Mesodermal cell (in vitro differentiated cells): ENCODE measurements at regions not wholly inside any gene's neighbourhood (a gene's known extent, or its start where the extent isn't known, plus 50 kb on each side); places are given as distances from the start of the nearest gene placed in this dataset.

Source experiments
- H3K27ac ChIP-seq: 2 replicates; pipeline ENCODE4 v1.7.0; 2013; ENCODE audit warnings: mild to moderate bottlenecking, low read depth, low read length, moderate library complexity; ENCODE audit not compliant: severe bottlenecking
- H3K36me3 ChIP-seq: 2 replicates; pipeline ENCODE4 v1.7.1; 2013; ENCODE audit warnings: mild to moderate bottlenecking, low read length, moderate library complexity; ENCODE audit not compliant: control insufficient read depth, insufficient read depth
- H3K4me1 ChIP-seq: one replicate; pipeline ENCODE4 v1.7.1; 2013; ENCODE audit warnings: mild to moderate bottlenecking, low read length; ENCODE audit not compliant: insufficient read depth, control insufficient read depth, poor library complexity, severe bottlenecking
- H3K4me3 ChIP-seq: 2 replicates; pipeline ENCODE4 v1.7.0; 2013; ENCODE audit warnings: low read length, control low read depth, mild to moderate bottlenecking; ENCODE audit not compliant: insufficient read depth, poor library complexity, severe bottlenecking; ENCODE audit errors: extremely low read depth
- H3K9me3 ChIP-seq: 2 replicates; pipeline ENCODE4 v1.7.1; 2013; ENCODE audit warnings: mild to moderate bottlenecking, low read length, moderate library complexity; ENCODE audit not compliant: control insufficient read depth
- WGBS, 2 experiments: methylation state at CpG; one replicate each; pipeline ENCODE4 v1.1.5; 2013; ENCODE audit warnings: missing lambda C conversion rate in 2 of 2; ENCODE audit not compliant: insufficient coverage in 2 of 2; 5-methylcytosine and 5-hydroxymethylcytosine counted together

DNA sequence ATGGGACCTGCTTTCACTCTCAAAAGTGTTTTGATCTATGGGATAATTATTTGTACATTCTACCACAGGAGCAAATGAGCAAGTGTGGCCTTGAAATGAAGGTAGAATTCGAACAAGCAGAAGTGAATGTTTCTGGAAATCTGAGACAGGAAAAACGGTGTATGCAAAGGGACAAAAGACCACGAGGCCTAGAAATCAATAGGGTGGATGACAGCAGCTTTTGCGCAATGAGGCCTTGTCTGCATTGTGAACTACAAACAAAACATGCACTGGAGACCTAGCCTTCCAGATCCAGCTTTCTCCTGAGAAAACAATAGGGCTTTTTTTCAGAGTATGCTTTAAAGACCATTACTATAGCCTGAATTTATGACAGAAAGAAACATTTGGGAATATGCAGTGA lies 1137.0 kb downstream of the ROBO2 start:
- 87 to 90% methylated on average over 4 of the region's 4 CpGs for WGBS, 2 experiments
- Histone ChIP-seq H3K36me3 (no peaks in the 10 kb centered on the region), H3K4me1 (no peaks in the 10 kb centered on the region), H3K27ac (no peak overlapping the region), H3K9me3 (no peaks in the 10 kb centered on the region), H3K4me3 (no peak overlapping the region)

DNA sequence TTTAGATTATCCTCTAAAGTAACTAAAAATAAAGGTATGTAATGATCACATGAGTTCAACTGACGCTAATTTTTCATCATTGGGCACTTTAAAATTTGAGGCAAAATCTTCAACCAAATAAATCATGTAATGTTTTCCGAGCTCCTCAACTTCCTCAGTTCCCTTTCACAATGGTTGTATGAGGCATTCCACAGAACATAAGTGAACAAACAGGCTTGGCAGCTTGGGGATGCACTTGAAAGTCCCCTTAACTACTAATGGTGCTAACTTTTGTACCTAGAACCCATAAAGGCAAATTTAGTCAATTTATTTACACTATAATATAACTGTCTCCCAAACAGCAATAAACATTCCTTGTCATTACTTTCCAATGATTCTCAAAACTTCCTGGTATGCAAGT lies 1137.9 kb downstream of the ROBO2 start:
- H3K4me3 ChIP-seq = no peak overlapping the region
- 80% methylated on average over 1 of the region's 2 CpGs; no CpG with 5 or more reads in 1 of the 2 experiments for WGBS, 2 experiments
- no peaks in the 10 kb centered on the region for H3K36me3 ChIP-seq

DNA sequence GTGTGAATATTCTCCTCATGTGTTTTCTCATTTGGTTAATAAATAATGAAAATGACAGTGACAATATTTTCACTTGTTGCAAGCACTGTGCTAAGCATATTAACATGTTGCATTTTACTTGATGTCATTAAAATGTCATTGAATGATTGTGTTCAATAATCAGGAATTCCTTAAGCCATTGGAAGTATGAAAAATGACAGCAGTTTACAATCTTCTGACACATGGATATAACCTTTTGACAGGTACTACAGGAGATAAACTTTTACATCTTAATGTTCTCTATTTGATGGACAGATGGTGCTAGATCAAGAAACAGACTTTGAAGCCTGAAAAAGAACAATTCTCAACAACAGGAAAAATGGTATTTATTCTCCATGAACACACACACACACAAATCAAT lies 1138.3 kb downstream of the ROBO2 start:
- Histone ChIP-seq H3K4me3 (no peak overlapping the region), H3K4me1 (no peaks in the 10 kb centered on the region), H3K27ac (no peak overlapping the region), H3K36me3 (no peaks in the 10 kb centered on the region), H3K9me3 (no peaks in the 10 kb centered on the region)

More for the DNA sequence above, 1137.9 kb downstream of the ROBO2 start:
- Histone ChIP-seq H3K27ac (no peak overlapping the region), H3K4me1 (no peaks in the 10 kb centered on the region), H3K9me3 (no peaks in the 10 kb centered on the region)

DNA sequence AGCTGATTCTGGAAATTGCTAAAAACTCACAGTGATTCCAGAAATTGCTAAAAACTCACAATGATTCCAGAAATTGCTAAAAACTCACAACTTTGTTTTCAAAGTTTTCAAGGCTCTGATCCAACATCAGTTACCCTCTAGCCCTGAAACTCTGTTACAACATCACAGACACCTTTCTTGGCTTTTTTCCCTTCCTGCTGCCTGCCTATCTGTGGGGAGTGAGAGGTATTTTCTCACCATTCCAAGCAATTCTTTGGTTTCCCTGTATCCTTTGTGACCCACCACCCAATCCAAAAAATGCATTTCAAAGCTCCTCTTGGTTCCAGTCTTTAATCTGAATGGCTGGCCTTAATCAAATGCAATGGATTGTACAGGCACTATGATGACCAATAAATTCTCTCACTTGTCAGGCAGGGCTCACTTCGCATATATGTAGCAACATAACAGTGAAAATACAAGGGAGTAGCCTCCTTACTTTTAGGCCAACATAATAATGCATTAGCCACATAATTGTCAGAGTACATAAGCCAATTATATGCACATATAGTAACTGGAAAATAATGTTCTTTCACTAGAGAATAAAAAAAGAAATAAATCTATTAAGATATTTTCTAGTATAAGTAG lies 1139.0 kb downstream of the ROBO2 start:
- no CpG with 5 or more reads among the region's 1 CpG for WGBS, 2 experiments
- Histone ChIP-seq H3K36me3 (no peaks in the 10 kb centered on the region), H3K4me3 (no peak overlapping the region), H3K4me1 (peaks cover 2% of the 10 kb centered on the region), H3K9me3 (no peaks in the 10 kb centered on the region), H3K27ac (no peak overlapping the region)

DNA sequence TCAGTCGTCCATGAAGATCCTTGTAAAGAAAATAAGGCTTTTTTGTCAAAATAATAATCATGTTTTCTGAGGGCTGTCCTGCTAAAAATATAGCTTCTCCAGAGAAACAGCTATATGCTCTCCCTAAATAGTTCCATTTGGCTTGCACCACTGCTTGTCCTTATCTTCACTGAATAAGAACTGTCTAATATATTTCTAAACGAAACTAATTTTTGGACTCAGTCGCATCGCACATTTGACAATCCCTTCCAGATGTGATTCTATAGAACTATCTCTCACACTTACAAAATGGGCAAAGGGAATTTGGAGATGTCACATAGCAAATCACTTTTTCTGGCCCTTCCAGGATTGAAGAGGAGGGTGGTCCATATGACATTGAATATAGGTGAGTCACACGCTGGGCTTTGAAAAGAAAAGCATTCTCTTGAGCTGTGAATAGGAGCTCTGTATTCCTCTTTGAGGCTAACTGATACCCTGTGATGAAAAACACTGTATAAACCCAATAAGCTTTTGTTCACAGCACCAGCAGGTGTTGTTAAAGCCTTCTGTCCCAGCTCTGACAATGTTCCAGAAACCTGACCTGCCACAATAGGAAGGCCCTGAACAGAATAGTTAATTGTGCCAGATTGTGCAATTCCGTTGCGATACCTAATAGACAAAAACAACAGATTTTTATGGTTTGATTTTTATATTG lies 1144.2 kb downstream of the ROBO2 start:
- WGBS, 2 experiments = 87% methylated on average over 3 of the region's 7 CpGs; no CpG with 5 or more reads in 1 of the 2 experiments

DNA sequence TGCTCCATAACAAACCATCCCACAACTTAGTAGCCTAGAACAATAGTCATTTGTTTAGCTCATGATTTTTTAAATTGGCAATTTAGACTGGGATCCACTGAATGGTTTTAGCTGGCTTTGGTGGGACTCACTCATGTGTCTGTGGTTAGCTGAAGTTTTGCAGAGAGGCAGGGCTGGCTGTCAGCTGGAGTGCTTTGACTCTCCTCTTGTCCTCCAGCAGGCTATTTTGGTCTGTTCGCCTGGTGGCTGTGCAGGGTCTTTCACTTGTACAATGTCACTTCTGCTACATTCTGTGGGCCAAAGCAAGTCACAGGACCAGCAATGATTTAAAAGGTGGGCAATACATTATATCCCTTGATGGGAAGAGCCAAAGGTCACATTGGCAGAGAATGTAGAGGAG lies 1146.5 kb downstream of the ROBO2 start:
- no peaks in the 10 kb centered on the region for H3K9me3 ChIP-seq
- no peak overlapping the region for H3K27ac ChIP-seq
- WGBS, 2 experiments = 67 to 100% methylated on average over 1 of the region's 1 CpG
- no peak overlapping the region for H3K4me3 ChIP-seq
- peaks cover 7% of the 10 kb centered on the region for H3K4me1 ChIP-seq
- H3K36me3 ChIP-seq = no peaks in the 10 kb centered on the region

More for the DNA sequence above, 1144.2 kb downstream of the ROBO2 start:
- no peaks in the 10 kb centered on the region for H3K9me3 ChIP-seq
- H3K4me1 ChIP-seq = peaks cover 7% of the 10 kb centered on the region
- no peaks in the 10 kb centered on the region for H3K36me3 ChIP-seq
- no peak overlapping the region for H3K4me3 ChIP-seq
- H3K27ac ChIP-seq = no peak overlapping the region

DNA sequence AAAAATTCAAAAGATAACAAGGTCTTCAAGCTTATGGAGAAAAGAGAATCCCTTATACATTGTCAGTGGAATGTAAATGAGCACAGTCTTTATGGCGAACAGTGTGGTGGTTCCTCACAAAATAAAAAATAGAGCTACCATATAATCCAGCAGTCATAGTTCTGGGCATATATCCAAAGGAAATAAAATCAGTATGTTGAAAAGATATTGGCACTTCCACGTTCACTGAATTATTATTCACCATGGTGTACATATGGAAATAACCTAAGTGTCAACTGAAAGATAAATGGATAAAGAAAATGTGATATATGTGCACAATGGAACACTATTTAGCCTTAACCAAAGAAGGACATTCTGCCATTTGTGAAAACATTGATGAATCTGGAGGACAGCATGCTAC lies 1161.2 kb downstream of the ROBO2 start:
- H3K9me3 ChIP-seq = no peaks in the 10 kb centered on the region
- no peaks in the 10 kb centered on the region for H3K4me1 ChIP-seq
- WGBS, 2 experiments = no CpG with 5 or more reads among the region's 2 CpGs
- H3K27ac ChIP-seq = no peak overlapping the region
- no peak overlapping the region for H3K4me3 ChIP-seq
- H3K36me3 ChIP-seq = no peaks in the 10 kb centered on the region

DNA sequence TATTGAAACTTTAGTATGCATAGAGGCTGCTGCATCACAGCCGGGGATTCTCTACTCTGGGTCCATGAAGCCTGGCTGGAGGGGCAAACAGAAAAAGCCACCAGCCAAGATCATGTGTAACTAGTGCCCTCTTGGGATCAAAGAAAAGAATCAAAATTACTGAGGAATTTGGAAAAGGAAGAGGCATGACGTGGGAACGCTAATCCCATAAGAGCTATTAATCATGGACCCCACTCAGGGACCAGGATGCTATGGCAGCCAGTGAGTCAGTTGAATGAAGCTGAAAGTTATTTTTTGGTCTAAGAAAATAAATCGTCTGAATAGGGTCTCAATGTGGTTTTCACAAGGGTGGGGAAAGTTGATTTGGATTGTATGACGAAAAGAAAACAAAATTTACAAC lies 1165.1 kb downstream of the ROBO2 start:
- Histone ChIP-seq H3K4me3 (no peak overlapping the region), H3K4me1 (no peaks in the 10 kb centered on the region), H3K36me3 (no peaks in the 10 kb centered on the region), H3K27ac (no peak overlapping the region), H3K9me3 (no peaks in the 10 kb centered on the region)
- 43 to 50% methylated on average over 2 to 3 of the region's 5 CpGs for WGBS, 2 experiments

DNA sequence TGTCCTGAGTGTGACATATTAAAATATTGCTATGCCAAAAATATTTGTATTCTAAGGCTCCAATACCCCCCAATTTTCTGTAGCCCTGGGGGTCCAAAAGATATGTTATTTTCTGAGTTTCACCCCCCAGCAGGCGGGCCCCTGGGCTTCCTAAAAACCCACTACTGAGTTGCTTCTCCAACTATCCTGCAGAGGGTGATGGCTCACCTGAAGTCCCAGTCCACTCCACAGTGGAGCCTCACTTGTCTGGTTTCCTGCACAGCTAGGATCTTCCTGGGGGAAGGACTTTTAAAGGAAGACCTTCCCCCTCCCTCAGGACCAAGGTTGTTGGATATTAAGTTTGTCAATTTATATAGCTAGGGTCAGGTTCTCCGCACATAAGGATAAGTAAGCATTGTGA lies 1181.4 kb downstream of the ROBO2 start:
- no peak overlapping the region for H3K4me3 ChIP-seq
- no peak overlapping the region for H3K27ac ChIP-seq
- no peaks in the 10 kb centered on the region for H3K36me3 ChIP-seq
- H3K9me3 ChIP-seq = no peaks in the 10 kb centered on the region
- WGBS, 2 experiments = 89% methylated on average over 1 of the region's 2 CpGs; no CpG with 5 or more reads in 1 of the 2 experiments
- H3K4me1 ChIP-seq = no peaks in the 10 kb centered on the region

DNA sequence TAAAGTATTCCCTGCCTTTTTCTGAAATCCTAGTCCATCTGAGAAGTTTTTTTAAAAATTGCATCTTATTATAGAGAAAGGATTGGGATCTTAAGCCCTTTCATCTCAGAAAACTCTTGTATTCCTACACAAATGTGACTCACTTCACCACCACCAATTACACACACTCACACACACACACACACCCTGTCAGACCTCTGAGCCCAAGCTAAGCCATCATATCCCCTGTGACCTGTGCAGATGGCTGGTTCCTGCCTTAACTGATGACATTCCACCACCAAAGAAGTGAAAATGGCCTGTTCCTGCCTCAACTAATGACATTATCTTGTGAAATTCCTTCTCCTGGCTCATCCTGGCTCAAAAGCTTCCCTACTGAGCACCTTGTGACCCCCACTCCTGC lies 1181.9 kb downstream of the ROBO2 start:
- Histone ChIP-seq H3K36me3 (no peaks in the 10 kb centered on the region), H3K27ac (no peak overlapping the region), H3K4me3 (no peak overlapping the region), H3K4me1 (no peaks in the 10 kb centered on the region), H3K9me3 (no peaks in the 10 kb centered on the region)

DNA sequence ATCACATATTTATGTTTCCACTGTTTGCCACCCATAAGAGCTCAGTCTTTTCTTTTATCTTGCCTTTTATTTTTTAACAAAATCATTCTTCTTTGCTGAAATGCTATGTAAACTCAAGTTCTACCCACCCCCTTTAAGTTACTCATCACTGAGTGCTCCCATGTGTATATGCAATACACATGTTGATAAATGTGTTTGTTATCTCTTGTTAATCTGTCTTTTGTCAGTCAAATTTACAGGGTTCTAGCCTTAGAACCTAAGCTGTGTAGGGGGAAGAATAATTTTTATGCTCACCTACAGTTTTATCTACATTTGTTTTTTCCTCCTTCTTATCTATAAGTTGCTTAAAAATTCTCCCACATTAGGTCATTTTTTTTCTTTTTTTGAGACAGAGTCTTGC lies 1195.9 kb downstream of the ROBO2 start:
- H3K9me3 ChIP-seq = peaks cover 8% of the 10 kb centered on the region
- no peak overlapping the region for H3K27ac ChIP-seq
- no peak overlapping the region for H3K4me3 ChIP-seq
- H3K4me1 ChIP-seq = no peaks in the 10 kb centered on the region
- no peaks in the 10 kb centered on the region for H3K36me3 ChIP-seq
